K562 (cell line): ENCODE measurements at regions not wholly inside any gene's neighbourhood (a gene's known extent, or its start where the extent isn't known, plus 50 kb on each side); places are given as distances from the start of the nearest gene placed in this dataset.

Experiments
- ATAC-seq: fragments of 200-7000 bp; cut with Tn5 transposase; 3 replicates; pipeline ENCODE4 v1.9.1; 2020; ENCODE audit warnings: moderate library complexity
- BruUV-seq: library from RNA; stranded (reverse); fragments of 400-500 nt; replicated peaks from 2 replicates; lab custom pipeline; 2021; lab: Mats Ljungman, UMichigan
- CTCF ChIA-PET: fragments of 300-600 bp; formaldehyde crosslinking; extraction: SDS; loops from one replicate; lab custom pipeline; 2021; ENCODE audit warnings: low intra/inter-chr PET ratio; lab: Yijun Ruan, JAX
- POLR2A ChIA-PET: fragments of 300-600, 350-650 bp; sonication (Branson Sonifier 250); formaldehyde crosslinking; extraction: SDS; loops from one replicate; lab custom pipeline; 2021; ENCODE audit warnings: antibody characterized with exemption, inconsistent platforms; lab: Yijun Ruan, JAX
- DNase-seq, 4 experiments: peaks; one replicate each; pipeline versions ENCODE4 v3.0.0 to v3.0.0-alpha.2; 2011 to 2018; ENCODE audit warnings: low spot score in 3 of 4, mixed read lengths in 3 of 4; ENCODE audit errors: extremely low read depth in 1 of 4
- FAIRE-seq: peaks from 2 replicates; lab custom pipeline; 2011; peaks lifted over from hg19 to GRCh38; lab: Jason Lieb, UNC
- H2AFZ ChIP-seq: 2 replicates; pipeline ENCODE4 v1.6.0; 2011; ENCODE audit warnings: low read depth, low read length, control low read depth, inconsistent platforms
- H3K27ac ChIP-seq: fragments of 200-600 bp; 3 replicates; pipeline ENCODE4 v1.8.0; 2011; ENCODE audit warnings: low read depth, mild to moderate bottlenecking, control low read depth, inconsistent platforms, low read length, moderate library complexity, mixed read lengths; ENCODE audit errors: extremely low read depth
- H3K27me3 ChIP-seq, 2 experiments: fragments of 300-600 bp in 1 of 2; 2 replicates in 1 of 2; 3 replicates in 1 of 2; pipeline versions ENCODE4 v1.6.0 to v1.8.0; 2011; ENCODE audit warnings: inconsistent platforms in 2 of 2, low read length in 2 of 2, mild to moderate bottlenecking in 1 of 2, mixed read lengths in 1 of 2, moderate library complexity in 1 of 2; ENCODE audit not compliant: control insufficient read depth in 2 of 2, insufficient read depth in 2 of 2
- H3K36me3 ChIP-seq: fragments of 300-600 bp; 3 replicates; pipeline ENCODE4 v1.8.0; 2011; ENCODE audit warnings: mild to moderate bottlenecking, low read length, inconsistent platforms; ENCODE audit not compliant: control insufficient read depth, insufficient read depth
- H3K4me1 ChIP-seq, 2 experiments: fragments of 200-600 bp in 1 of 2; replicated peaks in 1 of 2; 2 replicates in 1 of 2; 3 replicates in 1 of 2; pipeline versions ENCODE4 v1.5.1 to v1.8.0; 2011; ENCODE audit warnings: inconsistent platforms in 2 of 2, low read length in 2 of 2, mild to moderate bottlenecking in 1 of 2, mixed read lengths in 1 of 2, moderate library complexity in 1 of 2; ENCODE audit not compliant: control insufficient read depth in 2 of 2, insufficient read depth in 2 of 2
- H3K4me2 ChIP-seq: 2 replicates; pipeline ENCODE4 v1.6.1; 2011; ENCODE audit warnings: low read length, control low read depth, inconsistent platforms, mixed read lengths; ENCODE audit not compliant: insufficient read depth
- H3K4me3 ChIP-seq: fragments of 200-600 bp; sonication (generic), shearing (Covaris generic); 2 replicates; pipeline ENCODE4 v1.5.1; 2016; ENCODE audit warnings: control low read depth, inconsistent platforms
- H3K79me2 ChIP-seq: fragments of 200-600 bp; 3 replicates; pipeline ENCODE4 v1.8.0; 2011; ENCODE audit warnings: low read length, inconsistent platforms; ENCODE audit not compliant: control insufficient read depth, insufficient read depth
- H3K9ac ChIP-seq, 2 experiments: 2 replicates each; pipeline versions ENCODE4 v1.6.0 to v1.6.1; 2011; ENCODE audit warnings: low read depth in 2 of 2, low read length in 2 of 2, control low read depth in 1 of 2, inconsistent platforms in 1 of 2, mild to moderate bottlenecking in 1 of 2, mixed read lengths in 1 of 2; ENCODE audit not compliant: insufficient read depth in 1 of 2
- H3K9me1 ChIP-seq: one replicate; pipeline ENCODE4 v1.6.0; 2011; ENCODE audit warnings: inconsistent platforms, mild to moderate bottlenecking, low read length, moderate library complexity; ENCODE audit not compliant: control insufficient read depth, insufficient read depth
- H3K9me3 ChIP-seq: replicated peaks from 2 replicates; pipeline ENCODE4 v1.5.1; 2011; ENCODE audit warnings: low read depth, low read length, inconsistent platforms; ENCODE audit not compliant: control insufficient read depth, insufficient read depth
- H4K20me1 ChIP-seq: replicated peaks from 2 replicates; pipeline ENCODE4 v1.6.1; 2011; ENCODE audit warnings: low read length, inconsistent platforms, mixed read lengths; ENCODE audit not compliant: control insufficient read depth, insufficient read depth
- ARID2 ChIP-seq: fragments of 450-650 bp; IDR thresholded peaks from 2 replicates; pipeline ENCODE4 v1.6.1; 2017; ENCODE audit warnings: antibody characterized with exemption, mild to moderate bottlenecking
- CBFA2T3 ChIP-seq: fragments of 450-650 bp; IDR thresholded peaks from 2 replicates; pipeline ENCODE4 v1.6.1; 2017
- CHD2 ChIP-seq: IDR thresholded peaks from 2 replicates; pipeline ENCODE4 v1.6.1; 2011; ENCODE audit warnings: low read depth, low read length
- KLF6 ChIP-seq: fragments of 250-450 bp; sonication (Bioruptor Pico); IDR thresholded peaks from 2 replicates; pipeline ENCODE4 v1.4.0; 2020; ENCODE audit warnings: mild to moderate bottlenecking, moderate library complexity, borderline replicate concordance
- ZBTB40 ChIP-seq, 2 experiments: fragments of 450-650 bp in 1 of 2; sonication (generic) in 1 of 2; formaldehyde crosslinking in 1 of 2; IDR thresholded peaks; 2 replicates each; pipeline versions ENCODE4 v1.7.1 to v1.9.0; 2016 to 2022; ENCODE audit warnings: inconsistent platforms in 1 of 2, mild to moderate bottlenecking in 1 of 2, missing genetic modification reagents in 1 of 2
- ZBTB9 ChIP-seq: fragments of 450-650 bp; formaldehyde crosslinking; IDR thresholded peaks from 2 replicates; pipeline ENCODE4 v1.4.0; 2020; ENCODE audit warnings: mild to moderate bottlenecking, moderate library complexity
- WGBS: fragments of 100-300 bp; shearing (Covaris generic); methylation state at CpG from one replicate; pipeline ENCODE4 v1.1.6; 2016; ENCODE audit warnings: low coverage, mixed read lengths; ENCODE audit not compliant: insufficient coverage; ENCODE audit errors: missing lambda C conversion rate; 5-methylcytosine and 5-hydroxymethylcytosine counted together
- in situ Hi-C: fragments of 300-500 bp; cut with MboI; formaldehyde crosslinking; loops from 4 replicates; pipeline ENCODE4 v1.15.0; 2018; ENCODE audit warnings: inconsistent platforms, mixed read lengths
- intact Hi-C: fragments of 100-400 bp; cut with micrococcal nuclease; formaldehyde crosslinking; loops from 2 replicates; pipeline ENCODE4 v1.14.2; 2022

- intact Hi-C loops (no loop called here), in situ Hi-C loops (loop anchor here (25.0 kb wide), 1 partner anchor 521 kb away; the partner anchor contains the start of gene NPIPB4)
- ATAC-seq (no peak), FAIRE-seq (no peak), DNase-seq (no peak)
- no peaks in the 10 kb centered on the region; a peak in 2 of 5 replicates for H3K27me3 ChIP-seq
- no peaks in the 10 kb centered on the region for H3K9me1 ChIP-seq
- no peak overlapping the region for H3K4me2 ChIP-seq
- no peak overlapping the region for H3K4me3 ChIP-seq
- TF ChIP-seq CHD2, result no peak
- no peak for TF ChIP-seq KLF6 (CRISPR knock-in tag)
- TF ChIP-seq ZBTB9 (CRISPR knock-in tag), result no peak
- no TSS peak for BruUV-seq
- POLR2A ChIA-PET, result no interaction called here
- H3K36me3 ChIP-seq, result no peaks in the 10 kb centered on the region
- H3K9me3 ChIP-seq, result no peaks in the 10 kb centered on the region
- CTCF ChIA-PET, result no interaction called here
- H4K20me1 ChIP-seq, result no peaks in the 10 kb centered on the region
- H3K79me2 ChIP-seq, result no peaks in the 10 kb centered on the region
- no peak overlapping the region for H3K9ac ChIP-seq
- WGBS, result 29% methylated on average over 2 of the region's 3 CpGs
- H3K27ac ChIP-seq, result no peak overlapping the region
- H2AFZ ChIP-seq, result no peak overlapping the region
- H3K4me1 ChIP-seq, result no peaks in the 10 kb centered on the region; a peak in 1 of 5 replicates
These were observed 63.0 kb upstream of the CRYM start for GRCh38 chr16:21341101-21341500.

GRCh38 chr16:21339941-21340340 is 61.9 kb upstream of the CRYM start:
- Histone ChIP-seq H3K36me3 (no peaks in the 10 kb centered on the region), H3K27ac (no peak overlapping the region), H3K4me3 (no peak overlapping the region), H3K27me3 (peaks cover 0 to under 1% of the 10 kb centered on the region in 2 experiments; a peak in 3 of 5 replicates), H4K20me1 (no peaks in the 10 kb centered on the region), H2AFZ (no peak overlapping the region), H3K9ac (no peak overlapping the region), H3K4me1 (no peaks in the 10 kb centered on the region; a peak in 1 of 5 replicates), H3K9me1 (no peaks in the 10 kb centered on the region), H3K9me3 (no peaks in the 10 kb centered on the region), H3K4me2 (no peak overlapping the region), H3K79me2 (no peaks in the 10 kb centered on the region)
- CTCF ChIA-PET, result no interaction called here
- no TSS peak for BruUV-seq
- in situ Hi-C loops, result loop anchor here (25.0 kb wide), 1 partner anchor 522 kb away; the partner anchor contains the start of gene NPIPB4
- intact Hi-C loops, result no loop called here
- DNase-seq (no peak), ATAC-seq (no peak), FAIRE-seq (no peak)
- POLR2A ChIA-PET, result no interaction called here
- no peak for TF ChIP-seq ZBTB40 (IDR thresholded peaks at IDR 0.05)
- TF ChIP-seq ZBTB40 (CRISPR knock-in tag; IDR thresholded peaks at IDR 0.05), result no peak
- TF ChIP-seq ARID2, result no peak
- no peak for TF ChIP-seq CBFA2T3
